ENCODE measurements at regions not wholly inside any gene's neighbourhood (a gene's known extent, or its start where the extent isn't known, plus 50 kb on each side); places are given as distances from the start of the nearest gene placed in this dataset.

GRCh38 chr16:8258523-8258922, 331.8 kb downstream of the TMEM114 start:
- DNase-seq (no peak), ATAC-seq (ENCODE audit: low read depth) (no peak)
- ChIA-PET POLR2A (no interaction called here), CTCF (no interaction called here)
- 43% methylated on average over 2 of the region's 7 CpGs for WGBS (ENCODE audit: insufficient coverage)
- Mint-ChIP-seq H3K27me3 (no peaks in the 10 kb centered on the region), H3K4me3 (no peak overlapping the region), H3K27ac (no peak overlapping the region), H3K4me1 (no peaks in the 10 kb centered on the region), H3K9me3 (ENCODE audit: insufficient read depth) (no peaks in the 10 kb centered on the region)
- Histone ChIP-seq H3K36me3 (replicated peaks in 1 of 2; ENCODE audit: control extremely low read depth in 1 of 2, control insufficient read depth in 1 of 2, extremely low read depth in 1 of 2, insufficient read depth in 2 of 2, low read length in 1 of 2) (no peaks in the 10 kb centered on the region), H3K9me3 (ENCODE audit: control extremely low read depth in 1 of 3, control insufficient read depth in 2 of 3, insufficient read depth in 1 of 3, low read length in 2 of 3) (peaks cover 0 to 5% (median 0%) of the 10 kb centered on the region in 3 donors), H3K27ac (ENCODE audit: low read length in 2 of 2) (no peak overlapping the region), H3K27me3 (replicated peaks in 1 of 4; ENCODE audit: control extremely low read depth in 1 of 4, control insufficient read depth in 3 of 4, insufficient read depth in 4 of 4, low read length in 3 of 4) (no peaks in the 10 kb centered on the region), H3K4me1 (ENCODE audit: control insufficient read depth in 2 of 2, insufficient read depth in 2 of 2, low read length in 2 of 2) (no peaks in the 10 kb centered on the region), H4K20me1 (ENCODE audit: control insufficient read depth, insufficient read depth, low read length, poor library complexity, severe bottlenecking) (no peaks in the 10 kb centered on the region), H3K4me3 (ENCODE audit: control extremely low read depth in 1 of 5, extremely low read depth in 1 of 5, insufficient read depth in 1 of 5, low read depth in 2 of 5, low read length in 4 of 5) (no peak overlapping the region), H3K4me2 (replicated peaks; ENCODE audit: low read depth, low read length, poor library complexity, severe bottlenecking) (no peak overlapping the region), H2AFZ (ENCODE audit: insufficient read depth, low read depth, low read length, poor library complexity, severe bottlenecking) (no peak overlapping the region), H3K79me2 (ENCODE audit: control insufficient read depth, insufficient read depth, low read length) (no peaks in the 10 kb centered on the region), H3K9ac (ENCODE audit: low read length) (no peak overlapping the region)
- intact Hi-C loops (cut with micrococcal nuclease) = no loop called here
- TF ChIP-seq CTCF (IDR thresholded peaks at IDR 0.05) (no peak), EZH2 (IDR thresholded peaks at IDR 0.05; ENCODE audit: borderline replicate concordance, insufficient read depth, low read depth, low read length, poor library complexity, severe bottlenecking) (no peak)

- DNase-seq (no peak), ATAC-seq (ENCODE audit: low read depth) (no peak)
- Mint-ChIP-seq H3K4me1 (no peaks in the 10 kb centered on the region), H3K4me3 (no peak overlapping the region), H3K27me3 (no peaks in the 10 kb centered on the region), H3K9me3 (ENCODE audit: insufficient read depth) (no peaks in the 10 kb centered on the region), H3K27ac (no peak overlapping the region)
- H3K27me3 ChIP-seq (replicated peaks in 1 of 4; ENCODE audit: control extremely low read depth in 1 of 4, control insufficient read depth in 3 of 4, insufficient read depth in 4 of 4, low read length in 3 of 4) = no peaks in the 10 kb centered on the region
- ChIA-PET POLR2A (no interaction called here), CTCF (no interaction called here)
- H3K27ac ChIP-seq (ENCODE audit: low read length in 2 of 2) = no peak overlapping the region
- intact Hi-C loops (cut with micrococcal nuclease) = no loop called here
- TF ChIP-seq EZH2 (IDR thresholded peaks at IDR 0.05; ENCODE audit: borderline replicate concordance, insufficient read depth, low read depth, low read length, poor library complexity, severe bottlenecking) (no peak), CTCF (IDR thresholded peaks at IDR 0.05) (no peak)
- H3K36me3 ChIP-seq (replicated peaks in 1 of 2; ENCODE audit: control extremely low read depth in 1 of 2, control insufficient read depth in 1 of 2, extremely low read depth in 1 of 2, insufficient read depth in 2 of 2, low read length in 1 of 2) = no peaks in the 10 kb centered on the region
- H3K79me2 ChIP-seq (ENCODE audit: control insufficient read depth, insufficient read depth, low read length) = no peaks in the 10 kb centered on the region
- peaks cover 0 to 5% (median 0%) of the 10 kb centered on the region in 3 donors for H3K9me3 ChIP-seq (ENCODE audit: control extremely low read depth in 1 of 3, control insufficient read depth in 2 of 3, insufficient read depth in 1 of 3, low read length in 2 of 3)
- H3K4me1 ChIP-seq (ENCODE audit: control insufficient read depth in 2 of 2, insufficient read depth in 2 of 2, low read length in 2 of 2) = no peaks in the 10 kb centered on the region
- H2AFZ ChIP-seq (ENCODE audit: insufficient read depth, low read depth, low read length, poor library complexity, severe bottlenecking) = no peak overlapping the region
- 89% methylated on average over 3 of the region's 3 CpGs for WGBS (ENCODE audit: insufficient coverage)
- no peak overlapping the region for H3K4me3 ChIP-seq (ENCODE audit: control extremely low read depth in 1 of 5, extremely low read depth in 1 of 5, insufficient read depth in 1 of 5, low read depth in 2 of 5, low read length in 4 of 5)
- no peak overlapping the region for H3K4me2 ChIP-seq (replicated peaks; ENCODE audit: low read depth, low read length, poor library complexity, severe bottlenecking)
- H3K9ac ChIP-seq (ENCODE audit: low read length) = no peak overlapping the region
- H4K20me1 ChIP-seq (ENCODE audit: control insufficient read depth, insufficient read depth, low read length, poor library complexity, severe bottlenecking) = no peaks in the 10 kb centered on the region
Observed at GRCh38 chr16:8257561-8257960, 332.8 kb downstream of the TMEM114 start.
